ENCODE measurements at regions not wholly inside any gene's neighbourhood (a gene's known extent, or its start where the extent isn't known, plus 50 kb on each side); places are given as distances from the start of the nearest gene placed in this dataset.

- TF ChIP-seq EZH2 (IDR thresholded peaks at IDR 0.05) (no peak), CTCF (IDR thresholded peaks at IDR 0.05) (no peak), EZH2phosphoT487 (IDR thresholded peaks at IDR 0.05) (no peak)
These were observed 106.6 kb upstream of the VAV3 start for GRCh38 chr1:108071601-108072000.

All from neural progenitor cell (in vitro differentiated cells).